Renal cortex interstitium (tissue), 11 donors: ENCODE measurements at regions not wholly inside any gene's neighbourhood (a gene's known extent, or its start where the extent isn't known, plus 50 kb on each side); places are given as distances from the start of the nearest gene placed in this dataset.
"Not testable (repeated sequence)": the region's sequence is repeated elsewhere in the genome, so short reads cannot be mapped to it uniquely, and the experiment has no call there.

Source experiments
- DNase-seq, 11 donors: peaks; one replicate each; pipeline ENCODE4 v3.0.0-alpha.2; 2013; ENCODE audit warnings: low read depth in 9 of 11, low spot score in 4 of 11; ENCODE audit errors: extremely low read depth in 1 of 11

DNA sequence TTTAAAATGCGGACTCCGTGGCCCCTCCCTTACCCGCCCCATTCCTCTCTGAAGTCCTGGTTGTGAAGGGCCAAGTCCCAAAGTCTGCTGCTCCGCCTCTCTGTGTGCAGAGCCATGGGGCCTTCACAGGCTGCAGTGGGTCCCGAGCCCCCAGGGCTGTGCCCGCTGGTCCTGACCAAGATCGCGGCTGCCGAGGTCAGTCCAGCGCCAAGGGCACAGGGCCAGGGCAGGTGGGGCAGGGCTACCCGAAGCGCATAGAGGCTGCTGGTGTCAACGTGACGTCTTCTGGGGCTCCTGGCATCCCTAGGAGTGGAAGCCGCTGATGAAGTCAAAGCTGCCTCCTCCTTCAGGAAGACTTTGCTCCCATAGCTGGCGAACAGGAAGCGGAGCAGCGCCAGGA is 858.8 kb downstream of the TUBA3C start:
- DNase-seq = not testable (repeated sequence)

DNA sequence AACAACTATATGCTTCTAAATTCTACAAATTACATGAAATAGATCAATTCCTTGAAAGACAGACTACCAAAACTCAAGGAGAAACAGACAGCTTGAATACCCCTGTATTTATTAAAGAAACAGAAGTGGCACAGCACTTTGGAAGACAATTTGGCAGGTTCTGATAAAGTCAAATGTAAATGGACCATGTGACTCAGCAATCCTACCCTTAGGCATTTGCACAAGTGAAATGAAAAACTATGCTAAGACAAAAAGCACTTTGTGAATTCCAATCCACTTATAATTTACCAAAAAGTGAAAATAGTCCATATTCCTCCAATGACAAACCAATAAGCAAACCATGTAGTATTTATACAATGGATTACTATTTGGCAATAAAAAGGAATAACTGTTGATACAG is 862.0 kb downstream of the TUBA3C start:
- DNase-seq = not testable (repeated sequence)

DNA sequence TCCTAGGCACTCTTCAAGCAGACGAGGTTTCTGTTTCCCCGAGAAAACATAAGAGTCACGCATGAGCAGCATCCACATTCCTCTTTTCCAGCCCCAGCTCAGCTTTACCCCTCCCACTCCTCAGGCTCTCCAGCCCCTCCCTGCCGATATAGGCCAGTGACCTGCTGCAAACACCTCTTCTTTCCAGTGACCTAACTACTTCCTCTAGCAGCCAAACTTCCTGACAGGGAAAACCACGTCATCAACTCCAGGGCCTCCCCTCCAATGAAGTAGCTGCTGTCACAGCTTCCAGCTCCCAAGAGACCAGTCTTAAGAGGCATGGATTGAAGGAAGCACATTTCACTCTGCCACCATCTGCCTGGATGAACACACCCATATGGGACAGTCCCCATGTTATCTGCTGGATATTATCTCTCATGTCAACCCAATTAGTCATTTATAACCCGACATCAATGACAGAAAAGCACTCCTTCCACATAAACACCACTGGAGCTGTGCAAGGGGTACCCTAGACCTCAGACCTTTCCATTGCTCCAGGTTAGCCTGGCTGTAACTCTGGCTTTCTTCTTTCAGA is 878.3 kb downstream of the TUBA3C start:
- not testable (repeated sequence) for DNase-seq

DNA sequence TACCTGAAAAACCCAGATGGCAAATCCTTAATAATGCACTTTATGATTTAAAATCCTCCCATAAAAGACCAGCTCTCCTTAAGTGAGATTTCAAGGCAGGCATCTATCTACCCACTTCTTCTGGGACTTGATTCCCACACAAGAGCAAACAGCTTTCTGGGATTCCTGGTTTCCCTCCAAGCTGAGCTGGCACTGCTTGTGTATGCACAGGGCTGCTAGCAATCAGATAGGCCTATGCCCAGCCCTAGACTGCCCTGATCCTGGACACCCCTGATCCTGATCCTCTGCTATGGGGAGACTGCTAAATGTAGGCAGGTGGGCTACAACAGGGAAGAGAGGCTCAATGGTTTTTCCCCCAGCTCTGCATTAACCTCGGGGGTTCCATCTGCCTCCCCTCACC is 880.7 kb downstream of the TUBA3C start:
- DNase-seq = not testable (repeated sequence)

DNA sequence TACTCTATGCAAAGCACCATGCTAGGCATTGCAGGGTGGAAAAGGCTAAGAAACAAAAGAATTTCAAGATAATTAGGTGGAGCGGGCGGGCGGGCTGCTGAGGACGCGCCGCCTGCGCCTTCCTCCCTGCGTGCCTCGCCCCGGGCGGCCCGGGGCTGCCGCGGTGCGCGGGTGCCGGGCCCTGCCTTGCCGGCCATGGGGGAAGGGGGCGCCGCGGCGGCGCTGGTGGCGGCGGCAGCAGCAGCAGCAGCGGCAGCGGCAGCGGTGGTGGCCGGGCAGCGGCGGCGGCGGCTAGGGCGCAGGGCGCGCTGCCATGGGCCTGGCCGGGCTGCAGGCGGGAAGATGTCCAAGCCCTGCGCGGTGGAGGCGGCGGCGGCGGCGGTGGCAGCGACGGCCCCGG is 884.3 kb downstream of the TUBA3C start:
- DNase-seq = not testable (repeated sequence)

DNA sequence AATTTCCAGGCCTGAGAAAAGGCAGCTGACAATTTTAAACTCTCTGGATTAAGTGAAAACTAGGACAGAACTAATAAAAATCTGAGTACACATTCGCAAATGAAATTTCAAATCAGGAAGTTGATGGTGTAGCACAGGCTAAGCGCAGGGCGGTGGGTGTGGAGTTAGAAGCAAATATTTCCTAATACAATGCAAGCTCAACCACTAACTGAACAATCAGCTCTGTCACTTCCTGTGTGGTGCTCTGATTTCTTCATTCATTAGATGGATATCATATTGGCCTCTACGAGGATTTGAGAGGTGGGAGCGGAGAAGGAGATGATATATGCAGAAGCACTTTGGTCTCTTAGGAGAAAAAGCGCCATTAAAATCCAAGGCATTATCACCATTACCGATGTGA is 885.0 kb downstream of the TUBA3C start:
- not testable (repeated sequence) for DNase-seq

DNA sequence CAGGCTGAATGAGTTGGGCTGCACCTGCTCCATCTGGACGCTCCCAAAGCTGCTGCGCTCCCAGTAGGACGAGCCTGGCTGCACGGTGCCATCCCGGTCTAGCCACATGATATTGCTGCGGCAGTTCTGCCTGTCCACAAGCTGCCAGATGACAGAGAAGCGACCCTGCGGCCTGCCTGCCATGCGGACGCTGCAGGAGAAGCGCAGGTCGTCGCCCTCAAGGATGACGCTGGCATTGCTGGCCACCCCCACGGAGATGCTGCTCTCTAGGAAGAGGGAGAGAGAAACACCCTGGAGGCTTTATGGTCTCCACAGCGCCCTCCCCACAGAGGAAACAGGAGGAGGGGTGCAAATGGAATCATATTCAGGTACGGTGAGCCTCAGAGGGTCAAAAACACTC is 887.3 kb downstream of the TUBA3C start:
- not testable (repeated sequence) for DNase-seq

DNA sequence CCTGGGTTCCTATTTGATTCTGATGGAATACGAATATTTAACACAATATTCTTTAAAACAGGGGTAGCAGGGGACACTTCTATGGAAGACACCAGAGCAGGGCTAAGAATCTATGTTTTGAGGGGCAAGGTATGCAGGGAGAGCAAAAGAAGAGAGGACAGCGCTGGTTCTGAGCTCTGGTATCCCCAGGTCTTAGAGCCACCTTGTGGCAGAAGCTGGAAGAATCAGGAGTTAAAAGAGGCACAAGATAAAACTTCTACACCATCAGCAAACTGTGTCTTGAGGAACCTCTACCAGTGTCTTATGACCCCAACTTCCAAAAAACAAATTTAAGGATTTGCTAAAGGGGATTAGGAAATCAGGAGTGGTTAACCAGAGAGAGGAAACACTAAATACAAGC is 894.8 kb downstream of the TUBA3C start:
- DNase-seq = not testable (repeated sequence)

DNA sequence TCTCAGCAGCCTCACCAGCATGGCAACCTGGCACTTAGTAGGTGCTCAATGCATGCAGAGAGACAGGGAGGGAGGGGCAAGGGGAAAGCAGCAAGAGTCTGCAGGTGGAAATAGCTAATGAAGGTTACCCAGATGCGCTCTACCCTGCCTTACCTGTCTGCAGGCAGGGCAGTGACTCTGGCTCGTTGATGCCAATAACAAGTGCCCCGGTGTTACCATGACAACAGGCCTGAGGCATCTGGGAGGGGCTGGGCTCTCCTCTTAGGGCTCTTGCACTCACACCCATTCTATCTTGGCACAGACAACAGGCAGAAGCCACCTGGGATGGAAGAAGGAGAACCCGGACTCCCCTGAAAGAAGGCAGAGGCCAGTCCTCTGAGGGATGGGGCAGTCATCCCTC is 896.0 kb downstream of the TUBA3C start:
- not testable (repeated sequence) for DNase-seq

DNA sequence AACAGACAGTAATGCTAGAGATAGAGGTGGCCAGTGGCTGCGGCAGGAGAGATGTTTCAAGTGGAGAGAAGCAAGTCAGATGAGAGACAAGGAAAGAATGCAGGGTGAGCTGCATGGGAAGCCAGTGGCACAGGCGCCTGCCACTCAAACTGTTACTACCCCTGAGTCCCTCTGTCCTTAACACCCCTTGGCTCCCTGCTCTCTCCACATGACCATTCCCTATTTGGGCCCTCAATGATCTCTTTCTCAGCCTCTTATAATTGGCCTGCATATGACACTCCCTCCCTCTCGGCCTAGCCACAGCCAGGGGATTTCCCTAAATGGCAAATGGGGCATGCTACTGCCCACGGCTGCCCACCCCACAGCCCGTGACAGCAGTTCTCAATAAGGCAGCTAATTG is 897.6 kb downstream of the TUBA3C start:
- DNase-seq = not testable (repeated sequence)

DNA sequence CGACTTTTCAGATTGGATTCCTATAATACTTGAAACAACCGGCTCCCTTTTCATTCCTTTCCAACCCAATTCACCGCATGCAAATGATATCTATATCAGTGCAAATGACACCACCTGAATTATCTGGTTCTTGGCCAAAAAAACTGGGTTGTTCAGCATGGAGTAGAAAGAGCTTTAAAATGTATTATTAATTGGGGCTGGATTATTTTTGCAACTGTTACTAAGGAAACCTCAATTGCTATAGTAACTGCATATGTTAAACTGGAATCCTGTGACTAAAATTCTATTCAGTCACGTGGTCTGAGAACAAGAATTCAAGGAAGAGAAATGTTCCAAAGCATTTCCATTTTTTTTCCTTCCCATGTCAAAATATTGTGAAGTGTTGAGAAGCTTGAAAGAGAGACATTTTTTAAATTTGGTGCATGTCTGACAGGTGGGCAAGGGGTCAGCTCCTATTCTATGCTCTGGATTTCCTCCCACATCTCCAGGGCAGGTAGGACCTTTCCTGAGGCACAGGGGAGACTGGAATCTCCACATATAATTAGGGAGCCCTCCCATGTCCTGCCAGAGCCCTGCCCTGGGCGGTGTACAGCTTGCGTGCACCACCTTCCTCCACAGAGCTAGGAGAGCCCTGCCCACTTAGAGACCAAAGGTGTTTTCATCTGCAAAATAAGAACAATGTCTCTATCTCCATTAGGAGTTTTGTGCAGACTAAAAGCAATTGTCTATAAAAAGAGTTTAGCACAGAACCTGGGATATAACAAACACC is 899.6 kb downstream of the TUBA3C start:
- DNase-seq = not testable (repeated sequence)

DNA sequence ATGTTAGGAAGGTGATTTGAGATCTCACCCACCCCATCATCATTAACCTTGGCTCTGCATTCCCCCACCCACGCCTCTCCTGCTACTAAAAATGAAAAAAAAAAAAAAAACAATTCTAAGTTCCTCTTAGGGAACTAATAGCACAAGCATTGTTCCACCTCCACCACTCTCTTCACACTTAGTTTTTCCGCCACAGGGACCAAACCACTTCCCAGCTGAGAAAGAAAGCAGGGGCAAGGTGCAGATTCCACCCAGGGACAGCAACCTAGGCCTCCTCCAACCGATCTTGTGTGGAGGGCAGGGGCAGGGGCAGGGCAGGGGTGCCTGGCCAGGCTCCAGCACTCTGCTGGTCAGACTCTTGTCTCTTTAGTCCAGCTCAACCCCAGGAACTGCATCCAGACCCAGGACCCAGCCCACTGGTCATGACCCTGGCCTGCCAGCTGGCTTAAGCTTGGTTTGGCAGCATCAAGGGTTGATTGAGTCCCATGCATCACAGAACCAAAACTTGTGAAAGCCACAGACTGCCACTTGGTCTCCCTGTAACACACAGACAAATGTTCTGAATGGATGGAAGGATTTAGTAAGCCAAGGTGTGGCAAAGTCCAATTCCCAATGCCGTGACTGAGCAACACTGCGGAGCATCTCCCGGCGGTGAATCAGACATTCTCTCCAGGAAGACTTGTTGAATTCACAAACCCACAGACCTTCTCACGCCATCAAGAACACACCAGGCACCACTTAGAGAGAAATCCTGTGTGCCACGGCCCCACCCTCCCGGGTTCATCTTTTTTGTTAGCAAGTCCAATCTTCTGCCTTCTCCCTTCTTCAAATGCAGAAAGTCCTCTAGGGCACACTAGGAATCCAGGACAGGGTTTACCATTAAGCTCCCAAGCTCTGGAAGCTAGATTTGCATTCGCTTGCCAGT is 900.5 kb downstream of the TUBA3C start:
- not testable (repeated sequence) for DNase-seq

DNA sequence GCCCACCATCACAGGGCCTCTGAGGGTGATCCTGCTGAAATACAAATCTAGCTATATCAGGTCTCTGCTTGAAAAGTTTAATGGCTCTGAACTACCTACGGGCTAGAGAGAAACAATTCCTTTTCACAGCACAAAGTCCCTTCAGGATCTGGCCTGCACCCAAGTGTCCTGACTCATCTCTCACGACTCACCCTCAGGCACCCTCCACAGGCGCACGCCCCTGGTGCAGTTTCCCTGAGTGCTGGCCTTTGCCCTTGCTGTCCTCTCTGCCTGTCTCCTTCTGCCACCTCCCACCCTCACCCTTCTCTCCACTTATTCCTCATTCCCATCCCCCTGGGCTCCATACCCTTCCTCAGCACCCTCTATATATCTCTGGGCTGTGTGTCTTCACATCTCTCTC is 901.7 kb downstream of the TUBA3C start:
- not testable (repeated sequence) for DNase-seq

DNA sequence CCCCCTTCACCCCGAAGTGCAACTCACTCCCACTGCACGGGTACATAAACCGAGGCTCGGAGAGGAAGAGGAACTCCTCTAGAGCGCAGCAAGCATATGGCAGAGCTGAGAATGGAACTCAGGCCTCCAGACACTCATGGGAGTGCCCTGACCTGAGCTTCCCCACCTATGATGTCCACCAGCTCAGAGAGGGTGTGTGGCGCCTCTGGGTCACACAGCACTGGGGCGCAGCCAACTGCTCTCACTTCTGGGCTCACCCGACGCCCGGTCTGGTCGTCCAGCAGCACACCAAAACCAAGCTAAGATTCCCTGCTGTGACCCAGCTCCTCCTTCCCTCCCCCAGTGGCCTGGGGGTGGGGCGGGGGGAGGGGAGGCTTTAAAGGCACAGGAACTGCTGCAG is 904.3 kb downstream of the TUBA3C start:
- not testable (repeated sequence) for DNase-seq

DNA sequence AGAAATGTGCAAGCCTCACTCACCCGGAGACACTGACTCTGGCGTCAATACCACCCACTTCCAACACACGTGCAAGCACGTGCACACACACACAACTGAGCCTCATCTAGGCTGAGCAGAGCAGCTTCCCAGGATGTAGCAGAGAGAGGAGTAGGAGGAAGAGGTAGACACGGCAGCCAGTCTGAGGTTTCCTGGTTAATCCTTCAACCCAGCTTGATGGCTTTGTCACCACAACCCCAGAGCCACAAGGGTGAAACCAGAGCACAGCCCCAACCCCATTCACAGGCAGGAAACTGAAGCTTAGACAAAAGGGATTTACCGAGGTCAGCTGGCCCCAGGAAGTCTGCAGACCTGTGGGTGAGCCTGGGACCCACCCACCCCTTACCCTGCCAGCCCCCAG is 905.3 kb downstream of the TUBA3C start:
- DNase-seq = not testable (repeated sequence)

DNA sequence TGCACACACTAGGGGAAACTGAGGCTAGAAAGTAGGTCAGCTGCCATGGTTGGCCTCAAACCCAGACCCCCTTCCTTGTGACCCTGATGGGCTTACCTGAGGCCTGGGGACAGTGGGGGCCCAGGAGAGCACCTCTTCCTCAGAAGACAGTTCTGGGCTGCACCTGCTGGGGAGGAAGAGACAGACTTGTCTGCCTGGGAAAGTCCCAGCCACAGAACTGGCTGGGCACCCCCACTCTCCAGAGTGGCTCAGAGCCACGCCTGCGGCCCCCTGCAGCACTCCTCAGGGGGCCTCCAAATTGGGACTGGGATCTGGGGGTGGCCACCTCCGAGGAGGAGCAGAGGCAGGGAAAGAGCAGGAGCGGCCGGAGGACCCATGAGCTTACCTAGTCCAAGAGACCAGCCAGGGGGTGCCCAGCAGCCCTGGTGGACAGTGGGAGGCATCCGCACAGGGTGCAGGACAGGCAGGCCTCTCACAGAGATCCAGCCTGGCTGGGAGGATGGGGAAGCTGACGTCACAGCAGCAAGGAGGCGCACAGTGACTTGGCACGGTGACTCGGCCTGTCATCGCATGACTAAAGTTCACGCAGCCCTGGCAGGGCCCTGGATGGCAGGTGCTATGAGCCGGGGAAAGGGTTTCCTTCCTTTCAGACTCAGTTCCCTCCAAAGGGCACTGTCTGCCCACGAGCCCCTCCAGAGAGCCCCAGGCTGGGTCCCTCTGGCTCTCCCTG is 907.7 kb downstream of the TUBA3C start:
- DNase-seq = not testable (repeated sequence)

DNA sequence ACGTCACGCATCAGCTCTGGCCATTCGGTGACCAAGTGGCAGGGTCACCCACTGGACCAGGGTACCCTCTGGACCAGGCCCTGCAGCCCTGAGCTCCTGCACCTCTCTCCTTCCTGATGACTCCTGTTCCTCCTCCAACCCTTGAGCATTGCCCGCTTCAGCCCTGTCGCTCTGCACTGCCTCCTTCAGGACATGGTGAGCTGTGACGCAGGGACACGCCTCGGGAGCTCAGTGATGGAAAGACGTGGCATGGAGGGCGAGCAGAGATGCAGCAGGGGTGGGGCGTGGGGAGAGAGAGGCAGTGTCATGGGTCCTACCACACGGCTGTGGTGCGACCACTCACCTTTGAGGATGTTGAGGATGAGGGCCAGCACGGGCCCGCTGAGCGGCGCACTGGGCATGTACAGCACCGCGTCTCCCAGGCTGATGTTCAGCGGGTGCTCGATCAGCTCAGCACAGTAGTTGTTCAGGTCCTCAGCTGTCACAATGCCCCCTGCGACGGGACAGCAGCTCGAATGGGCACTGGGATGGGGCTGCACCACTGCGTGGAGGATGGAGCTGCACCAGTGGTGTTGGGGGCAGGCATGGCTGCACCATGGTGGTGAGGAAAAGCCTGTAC is 922.7 kb downstream of the TUBA3C start:
- not testable (repeated sequence) for DNase-seq

DNA sequence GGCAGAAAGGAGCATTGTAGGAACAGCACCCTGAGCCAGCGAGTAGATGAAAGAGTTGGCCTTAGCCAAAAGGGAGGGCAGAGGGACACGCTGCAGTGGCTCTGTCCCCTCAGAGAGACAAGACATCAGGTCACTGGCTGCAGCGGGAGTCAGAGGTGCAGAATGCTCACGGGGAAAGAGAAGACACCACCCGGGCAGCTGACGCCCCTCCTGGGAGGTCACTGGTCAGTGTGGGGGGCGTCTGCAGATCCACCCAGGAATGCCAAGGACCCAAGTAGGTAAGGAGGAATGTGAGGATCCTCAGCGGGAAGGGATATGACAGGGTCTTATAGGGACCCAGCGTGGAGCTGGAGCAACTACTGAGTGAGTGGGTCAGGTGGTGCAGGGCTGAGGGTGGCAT is 923.9 kb downstream of the TUBA3C start:
- not testable (repeated sequence) for DNase-seq

DNA sequence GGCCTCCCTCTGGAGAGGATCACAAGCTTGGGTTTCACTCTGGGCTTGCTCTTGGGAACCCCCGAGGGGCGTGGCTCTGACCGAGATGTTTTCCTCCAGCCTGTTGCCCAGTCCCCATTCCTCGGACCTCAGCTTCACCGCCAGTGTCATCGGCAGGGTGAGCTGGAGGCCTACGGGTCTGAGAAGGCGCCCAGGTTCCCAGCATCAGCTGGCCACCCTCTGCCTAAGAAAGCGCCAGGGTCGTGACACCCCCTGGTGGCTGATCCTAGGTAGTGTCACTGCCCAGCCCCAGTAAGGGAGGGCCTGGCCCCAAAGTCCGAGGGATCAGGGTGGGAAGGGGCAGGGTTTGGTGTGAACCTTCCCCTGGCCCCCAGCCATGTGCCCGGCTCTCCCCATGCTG is 928.8 kb downstream of the TUBA3C start:
- DNase-seq = not testable (repeated sequence)
